ENCODE measurements at regions not wholly inside any gene's neighbourhood (a gene's known extent, or its start where the extent isn't known, plus 50 kb on each side); places are given as distances from the start of the nearest gene placed in this dataset.

GRCh38 chr6:129766959-129767728 lies 57.2 kb upstream of the ARHGAP18 start:
- peak overlapping the region; percentile 57 to 88 for H3K4me3 Mint-ChIP-seq
- no peaks in the 10 kb centered on the region for H3K79me2 ChIP-seq (ENCODE audit: insufficient read depth, low read length)
- H3K9ac ChIP-seq (ENCODE audit: insufficient read depth, low read length, poor library complexity, severe bottlenecking) = no peak overlapping the region
- peak overlapping the region; percentile 66 for H3K4me2 ChIP-seq (replicated peaks; ENCODE audit: extremely low read depth, low read length, poor library complexity, severe bottlenecking)
- H3K4me1 Mint-ChIP-seq = peaks cover 21% of the 10 kb centered on the region
- no peak for TF ChIP-seq CTCF (IDR thresholded peaks at IDR 0.05)
- H3K4me3 ChIP-seq (replicated peaks in 1 of 3; ENCODE audit: low read depth in 2 of 3, low read length in 3 of 3) = peak overlapping the region in 1 of 3 experiments; percentile 60
- H3K9me3 Mint-ChIP-seq = peaks cover 0 to 3% (median 0%) of the 10 kb centered on the region in 7 donors
- intact Hi-C loops (cut with micrococcal nuclease) = no loop called here
- peaks cover 37 to 47% (median 37%) of the 10 kb centered on the region in 3 donors for H3K27me3 Mint-ChIP-seq (ENCODE audit: low read depth in 3 of 3)
- peaks cover 0 to 2% of the 10 kb centered on the region in 2 donors for H3K36me3 Mint-ChIP-seq
- H4K20me1 ChIP-seq (ENCODE audit: insufficient read depth, low read length) = no peaks in the 10 kb centered on the region
- WGBS (ENCODE audit: insufficient coverage) = 1% methylated on average over 33 of the region's 36 CpGs
- peaks cover 14 to 21% of the 10 kb centered on the region in 2 donors for H3K4me1 ChIP-seq (ENCODE audit: control insufficient read depth in 1 of 2, insufficient read depth in 2 of 2, low read length in 2 of 2)
- H3K27ac ChIP-seq (ENCODE audit: low read depth in 1 of 2, low read length in 2 of 2) = no peak overlapping the region
- H2AFZ ChIP-seq (ENCODE audit: insufficient read depth, low read depth, low read length, poor library complexity, severe bottlenecking) = peak overlapping the region; percentile 52
- H3K27ac Mint-ChIP-seq = no peak overlapping the region
- no peaks in the 10 kb centered on the region for H3K36me3 ChIP-seq (replicated peaks in 1 of 2; ENCODE audit: control insufficient read depth in 1 of 2, insufficient read depth in 2 of 2, low read length in 2 of 2)
- H3K27me3 ChIP-seq (ENCODE audit: control insufficient read depth in 2 of 2, insufficient read depth in 2 of 2, low read length in 2 of 2) = peaks cover 46 to 47% of the 10 kb centered on the region in 2 donors
- peak; percentile 29 to 68 (median 36) for DNase-seq
- peaks cover 0 to 8% of the 10 kb centered on the region in 2 donors for H3K9me3 ChIP-seq (replicated peaks in 1 of 2; ENCODE audit: control insufficient read depth in 1 of 2, insufficient read depth in 1 of 2, low read length in 2 of 2)

DNA sequence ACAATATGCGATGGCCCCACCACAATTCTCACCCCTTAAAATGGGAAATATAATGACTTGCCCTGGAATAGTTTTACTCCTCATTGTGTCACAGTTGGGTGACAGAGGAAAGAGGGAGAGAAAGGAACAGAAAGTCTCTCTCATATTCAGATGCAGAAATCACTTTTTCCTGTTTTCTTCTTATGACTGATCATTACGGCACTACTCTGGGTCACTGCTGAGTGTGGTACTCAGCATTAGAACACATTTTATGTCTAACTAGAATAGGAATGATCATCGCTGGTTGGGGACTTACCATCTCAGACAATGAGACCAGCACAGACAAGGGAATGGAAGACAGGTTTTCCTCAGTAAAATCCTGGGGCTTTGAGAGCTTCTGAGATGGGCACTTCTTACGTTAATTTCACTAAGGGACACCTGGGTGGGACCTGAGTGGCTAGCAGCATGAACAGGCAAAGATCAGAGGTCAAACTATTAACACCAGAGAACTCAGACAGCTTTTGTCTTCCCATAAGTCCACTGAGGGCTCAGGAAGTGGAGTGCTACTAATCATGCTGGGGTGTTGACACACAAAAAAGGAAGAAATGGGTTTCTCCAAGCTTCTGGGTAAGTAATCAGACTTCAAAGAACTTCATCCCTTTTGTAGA lies 54.9 kb upstream of the ARHGAP18 start:
- H3K27me3 ChIP-seq (ENCODE audit: control insufficient read depth in 2 of 2, insufficient read depth in 2 of 2, low read length in 2 of 2) = peaks cover 46 to 51% of the 10 kb centered on the region in 2 donors
- H2AFZ ChIP-seq (ENCODE audit: insufficient read depth, low read depth, low read length, poor library complexity, severe bottlenecking) = no peak overlapping the region
- peak overlapping the region in 1 of 2 donors; percentile 36 for H3K4me3 Mint-ChIP-seq
- peaks cover 14 to 21% of the 10 kb centered on the region in 2 donors for H3K4me1 ChIP-seq (ENCODE audit: control insufficient read depth in 1 of 2, insufficient read depth in 2 of 2, low read length in 2 of 2)
- peaks cover 0 to 8% of the 10 kb centered on the region in 2 donors for H3K9me3 ChIP-seq (replicated peaks in 1 of 2; ENCODE audit: control insufficient read depth in 1 of 2, insufficient read depth in 1 of 2, low read length in 2 of 2)
- no peak overlapping the region for H3K4me2 ChIP-seq (replicated peaks; ENCODE audit: extremely low read depth, low read length, poor library complexity, severe bottlenecking)
- intact Hi-C loops (cut with micrococcal nuclease) = no loop called here
- H3K27ac Mint-ChIP-seq = no peak overlapping the region
- H3K27me3 Mint-ChIP-seq (ENCODE audit: low read depth in 3 of 3) = peaks cover 35 to 46% (median 37%) of the 10 kb centered on the region in 3 donors
- H3K4me1 Mint-ChIP-seq = peaks cover 21% of the 10 kb centered on the region
- no peak for DNase-seq
- H3K36me3 ChIP-seq (replicated peaks in 1 of 2; ENCODE audit: control insufficient read depth in 1 of 2, insufficient read depth in 2 of 2, low read length in 2 of 2) = no peaks in the 10 kb centered on the region
- peaks cover 0 to 2% of the 10 kb centered on the region in 2 donors for H3K36me3 Mint-ChIP-seq
- no peaks in the 10 kb centered on the region for H3K79me2 ChIP-seq (ENCODE audit: insufficient read depth, low read length)
- TF ChIP-seq CTCF (IDR thresholded peaks at IDR 0.05) = no peak
- WGBS (ENCODE audit: insufficient coverage) = 86% methylated on average over 1 of the region's 4 CpGs
- no peak overlapping the region for H3K27ac ChIP-seq (ENCODE audit: low read depth in 1 of 2, low read length in 2 of 2)
- H3K4me3 ChIP-seq (replicated peaks in 1 of 3; ENCODE audit: low read depth in 2 of 3, low read length in 3 of 3) = no peak overlapping the region
- no peak overlapping the region for H3K9ac ChIP-seq (ENCODE audit: insufficient read depth, low read length, poor library complexity, severe bottlenecking)
- peaks cover 0 to 3% (median 0%) of the 10 kb centered on the region in 7 donors for H3K9me3 Mint-ChIP-seq
- no peaks in the 10 kb centered on the region for H4K20me1 ChIP-seq (ENCODE audit: insufficient read depth, low read length)

All from CD14-positive monocyte (primary cell).